SK-N-SH (cell line): ENCODE measurements at regions not wholly inside any gene's neighbourhood (a gene's known extent, or its start where the extent isn't known, plus 50 kb on each side); places are given as distances from the start of the nearest gene placed in this dataset.

Source experiments
- CTCF ChIA-PET: fragments of 300-600, 350-600 bp; formaldehyde crosslinking; extraction: SDS; loops from one replicate; lab custom pipeline; 2021; lab: Yijun Ruan, JAX
- POLR2A ChIA-PET: fragments of 350-600 bp; sonication (Branson Sonifier 250); formaldehyde crosslinking; extraction: SDS; loops from one replicate; lab custom pipeline; 2020; ENCODE audit warnings: antibody characterized with exemption, inconsistent platforms; lab: Yijun Ruan, JAX
- DNase-seq: peaks from one replicate; pipeline ENCODE4 v3.0.0; 2012
- H2AFZ ChIP-seq: fragments of 200-600 bp; sonication (generic); 2 replicates; pipeline ENCODE4 v1.8.1; 2016; ENCODE audit warnings: antibody characterized with exemption, mild to moderate bottlenecking, low read depth
- H3F3A ChIP-seq: fragments of 200-600 bp; sonication (generic); replicated peaks from 2 replicates; pipeline ENCODE3; 2016; ENCODE audit warnings: antibody characterized with exemption, mild to moderate bottlenecking; ENCODE audit not compliant: insufficient read depth
- H3K27ac ChIP-seq, 2 experiments: fragments of 200-500 bp in 1 of 2; fragments of 200-600 bp in 1 of 2; sonication (Bioruptor generic) in 1 of 2; sonication (generic), shearing (Covaris generic) in 1 of 2; 2 replicates each; pipeline versions ENCODE4 v1.5.1 to v1.6.1; 2014 to 2016; ENCODE audit warnings: low read depth in 2 of 2, inconsistent platforms in 1 of 2, low read length in 1 of 2, mild to moderate bottlenecking in 1 of 2, mixed read lengths in 1 of 2
- H3K27me3 ChIP-seq: fragments of 200-600 bp; sonication (generic), shearing (Covaris generic); 2 replicates; pipeline ENCODE4 v1.6.1; 2016; ENCODE audit warnings: mixed run types; ENCODE audit not compliant: insufficient read depth
- H3K36me3 ChIP-seq, 2 experiments: fragments of 200-500 bp in 1 of 2; fragments of 200-600 bp in 1 of 2; sonication (Bioruptor generic) in 1 of 2; sonication (generic) in 1 of 2; replicated peaks in 1 of 2; 2 replicates each; pipeline versions ENCODE3 to v1.5.1; 2014 to 2016; ENCODE audit warnings: low read length in 1 of 2, mild to moderate bottlenecking in 1 of 2; ENCODE audit not compliant: insufficient read depth in 2 of 2, control insufficient read depth in 1 of 2
- H3K4me1 ChIP-seq, 2 experiments: fragments of 200-500 bp in 1 of 2; fragments of 200-600 bp in 1 of 2; sonication (Bioruptor generic) in 1 of 2; sonication (generic), shearing (Covaris generic) in 1 of 2; 2 replicates each; pipeline versions ENCODE4 v1.5.1 to v1.6.1; 2014 to 2016; ENCODE audit warnings: low read depth in 1 of 2, low read length in 1 of 2, mixed run types in 1 of 2; ENCODE audit not compliant: insufficient read depth in 2 of 2, control insufficient read depth in 1 of 2
- H3K4me2 ChIP-seq: fragments of 200-600 bp; sonication (generic), shearing (Covaris generic); 2 replicates; pipeline ENCODE4 v1.6.1; 2017; ENCODE audit warnings: mixed run types
- H3K4me3 ChIP-seq, 2 experiments: fragments of 200-500 bp in 1 of 2; fragments of 200-600 bp in 1 of 2; sonication (Bioruptor generic) in 1 of 2; sonication (generic), shearing (Covaris generic) in 1 of 2; 2 replicates each; pipeline versions ENCODE4 v1.5.1 to v1.8.1; 2014 to 2016; ENCODE audit warnings: low read depth in 2 of 2, inconsistent platforms in 1 of 2, low read length in 1 of 2, mild to moderate bottlenecking in 1 of 2, mixed read lengths in 1 of 2, moderate library complexity in 1 of 2
- H3K79me2 ChIP-seq: fragments of 200-600 bp; sonication (generic); 2 replicates; pipeline ENCODE4 v1.8.1; 2017; ENCODE audit warnings: mild to moderate bottlenecking; ENCODE audit not compliant: insufficient read depth
- H3K9ac ChIP-seq: fragments of 200-600 bp; sonication (generic); 2 replicates; pipeline ENCODE4 v1.6.1; 2017; ENCODE audit warnings: mixed run types
- H3K9me2 ChIP-seq: fragments of 200-600 bp; sonication (generic); 2 replicates; pipeline ENCODE4 v1.6.1; 2017; ENCODE audit warnings: mixed run types
- H3K9me3 ChIP-seq: fragments of 200-600 bp; sonication (generic); 2 replicates; pipeline ENCODE4 v1.6.1; 2017; ENCODE audit warnings: mixed run types, mild to moderate bottlenecking, moderate library complexity
- H4K20me1 ChIP-seq: fragments of 200-600 bp; sonication (generic); 2 replicates; pipeline ENCODE4 v1.6.1; 2017; ENCODE audit warnings: mild to moderate bottlenecking, mixed run types; ENCODE audit not compliant: insufficient read depth
- CHD2 ChIP-seq: fragments of 150-350 bp; IDR thresholded peaks from 2 replicates; pipeline ENCODE4 v1.6.1; 2018; ENCODE audit warnings: low read length; ENCODE audit not compliant: partially characterized antibody
- ELF1 ChIP-seq: IDR thresholded peaks from 2 replicates; pipeline ENCODE4 v1.4.0; 2012
- EP300 ChIP-seq, 2 experiments: IDR thresholded peaks; 2 replicates each; pipeline versions ENCODE4 v1.4.0 to v1.6.1; 2012; ENCODE audit warnings: borderline replicate concordance in 1 of 2, low read depth in 1 of 2, low read length in 1 of 2
- EZH2phosphoT487 ChIP-seq: fragments of 200-600 bp; sonication (generic); IDR thresholded peaks from 2 replicates; pipeline ENCODE4 v1.6.1; 2017; ENCODE audit warnings: low read depth, mixed run types, mild to moderate bottlenecking, antibody characterized with exemption, moderate library complexity, borderline replicate concordance
- FOXJ3 ChIP-seq: sonication (generic); formaldehyde crosslinking; IDR thresholded peaks from 2 replicates; pipeline ENCODE4 v1.5.1; 2020; ENCODE audit warnings: mild to moderate bottlenecking, missing genetic modification reagents
- GABPA ChIP-seq: IDR thresholded peaks from 2 replicates; pipeline ENCODE4 v1.4.0; 2012; ENCODE audit warnings: low read depth, mild to moderate bottlenecking
- GATA2 ChIP-seq: sonication (generic); formaldehyde crosslinking; IDR thresholded peaks from 2 replicates; pipeline ENCODE4 v1.5.0; 2020; ENCODE audit warnings: mild to moderate bottlenecking, missing genetic modification reagents
- JUND ChIP-seq: IDR thresholded peaks from 2 replicates; pipeline ENCODE4 v1.4.0; 2012
- MXI1 ChIP-seq: IDR thresholded peaks from 2 replicates; pipeline ENCODE4 v1.6.1; 2012; ENCODE audit warnings: mild to moderate bottlenecking, low read depth, low read length, improper control_type of control experiment
- NRF1 ChIP-seq: IDR thresholded peaks from 2 replicates; pipeline ENCODE4 v1.6.1; 2012; ENCODE audit warnings: low read depth, mild to moderate bottlenecking, low read length
- POLR2AphosphoS5 ChIP-seq: IDR thresholded peaks from 2 replicates; pipeline ENCODE4 v1.6.1; 2012; ENCODE audit warnings: low read depth, low read length
- RAD21 ChIP-seq: IDR thresholded peaks from 2 replicates; pipeline ENCODE4 v1.6.1; 2012; ENCODE audit warnings: mild to moderate bottlenecking, low read length
- RCOR1 ChIP-seq: fragments of 150-350 bp; IDR thresholded peaks from 2 replicates; pipeline ENCODE4 v1.6.1; 2017; ENCODE audit warnings: antibody characterized with exemption, low read length
- RXRA ChIP-seq: IDR thresholded peaks from 2 replicates; pipeline ENCODE4 v1.4.0; 2012; ENCODE audit warnings: low read depth, mild to moderate bottlenecking, borderline replicate concordance
- TAF1 ChIP-seq: IDR thresholded peaks from 2 replicates; pipeline ENCODE4 v1.6.1; 2012; ENCODE audit warnings: low read depth, mild to moderate bottlenecking, low read length, moderate library complexity, borderline replicate concordance
- TCF12 ChIP-seq: IDR thresholded peaks from 2 replicates; pipeline ENCODE4 v1.4.0; 2012
- YY1 ChIP-seq: IDR thresholded peaks from 2 replicates; pipeline ENCODE4 v1.4.0; 2012; ENCODE audit warnings: low read depth, mild to moderate bottlenecking
- WGBS: methylation state at CpG from one replicate; pipeline ENCODE4 v1.1.6; 2017; ENCODE audit warnings: low lambda C conversion rate; 5-methylcytosine and 5-hydroxymethylcytosine counted together
- TF ChIP-seq, protein P1 (sequence below): fragments of 200-600 bp; sonication (generic); IDR thresholded peaks from 2 replicates; pipeline ENCODE4 v1.6.1; 2017; ENCODE audit warnings: antibody characterized with exemption, mild to moderate bottlenecking, moderate library complexity
- TF ChIP-seq, protein P2 (sequence below): fragments of 150-350 bp; IDR thresholded peaks from 2 replicates; pipeline ENCODE4 v1.6.1; 2016; ENCODE audit warnings: mild to moderate bottlenecking, low read depth, low read length
- TF ChIP-seq, protein P3 (sequence below): IDR thresholded peaks from 2 replicates; pipeline ENCODE4 v1.4.0; 2012; ENCODE audit warnings: low read depth
- TF ChIP-seq, protein P4 (sequence below): IDR thresholded peaks from 2 replicates; pipeline ENCODE4 v1.6.1; 2012; ENCODE audit warnings: mild to moderate bottlenecking, low read depth, low read length, moderate library complexity
- TF ChIP-seq, protein P5 (sequence below): IDR thresholded peaks from 2 replicates; pipeline ENCODE4 v1.4.0; 2012; ENCODE audit warnings: low read depth, borderline replicate concordance
- TF ChIP-seq, protein P6 (sequence below): IDR thresholded peaks from 2 replicates; pipeline ENCODE4; 2012

DNA sequence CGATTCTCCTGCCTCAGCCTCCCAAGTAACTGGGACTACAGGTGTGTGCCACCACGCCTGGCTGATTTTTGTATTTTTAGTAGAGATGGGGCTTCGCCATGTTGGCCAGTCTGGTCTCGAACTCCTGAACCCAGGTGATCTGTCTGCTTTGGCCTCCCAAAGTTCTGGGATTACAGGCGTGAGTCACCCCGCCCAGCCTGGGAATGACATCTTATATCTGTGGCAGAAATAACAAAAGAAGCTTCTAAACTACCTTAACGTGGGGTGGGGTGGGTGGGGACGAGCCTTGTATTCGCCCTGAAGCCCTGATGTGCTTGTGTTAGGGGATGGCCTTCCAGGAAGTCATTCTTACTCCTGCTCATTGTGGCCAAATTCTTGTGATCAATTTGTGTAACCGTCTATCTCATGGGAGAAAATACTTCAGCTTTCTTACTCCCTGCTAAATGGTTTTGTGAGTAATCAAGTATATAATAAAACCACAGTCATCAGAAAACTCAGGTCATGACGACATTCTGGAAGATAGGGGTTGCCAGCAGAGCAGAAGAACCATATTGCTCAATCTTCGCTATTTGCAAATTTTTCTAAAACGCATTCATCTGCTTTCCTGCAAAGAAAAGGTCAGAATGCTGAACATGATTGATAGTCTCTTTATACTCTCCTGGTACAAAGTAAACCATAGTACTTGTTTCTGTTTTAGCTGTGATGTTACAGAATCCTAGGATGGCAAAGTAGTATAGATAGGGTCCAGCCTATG lies 63.2 kb downstream of the DIRAS3 start:
- WGBS, result 74% methylated on average over 13 of the region's 13 CpGs
- H3F3A ChIP-seq, result no peaks in the 10 kb centered on the region
- no peak overlapping the region for H2AFZ ChIP-seq
- H3K4me1 ChIP-seq, result no peaks in the 10 kb centered on the region
- no peaks in the 10 kb centered on the region for H3K9me3 ChIP-seq
- ChIA-PET POLR2A (no interaction called here), CTCF (interaction anchor here (1.6 to 1.8 kb wide), 2 partner anchors 9 to 133 kb away, joined by 4 to 6 read pairs; no protein-coding TSS in a partner anchor)
- H3K27me3 ChIP-seq, result no peaks in the 10 kb centered on the region
- DNase-seq, result no peak
- H3K9me2 ChIP-seq, result no peaks in the 10 kb centered on the region
- 0 out of 4 replicates have a peak overlapping the region, but pooled peaks of 1 of the 2 experiments have one; percentile 16 for H3K27ac ChIP-seq
- no peak overlapping the region for H3K4me3 ChIP-seq
- H3K4me2 ChIP-seq, result no peak overlapping the region
- no peaks in the 10 kb centered on the region for H4K20me1 ChIP-seq
- H3K36me3 ChIP-seq, result no peaks in the 10 kb centered on the region
- H3K79me2 ChIP-seq, result no peaks in the 10 kb centered on the region
- H3K9ac ChIP-seq, result no peak overlapping the region
- TF ChIP-seq, protein P1, sequence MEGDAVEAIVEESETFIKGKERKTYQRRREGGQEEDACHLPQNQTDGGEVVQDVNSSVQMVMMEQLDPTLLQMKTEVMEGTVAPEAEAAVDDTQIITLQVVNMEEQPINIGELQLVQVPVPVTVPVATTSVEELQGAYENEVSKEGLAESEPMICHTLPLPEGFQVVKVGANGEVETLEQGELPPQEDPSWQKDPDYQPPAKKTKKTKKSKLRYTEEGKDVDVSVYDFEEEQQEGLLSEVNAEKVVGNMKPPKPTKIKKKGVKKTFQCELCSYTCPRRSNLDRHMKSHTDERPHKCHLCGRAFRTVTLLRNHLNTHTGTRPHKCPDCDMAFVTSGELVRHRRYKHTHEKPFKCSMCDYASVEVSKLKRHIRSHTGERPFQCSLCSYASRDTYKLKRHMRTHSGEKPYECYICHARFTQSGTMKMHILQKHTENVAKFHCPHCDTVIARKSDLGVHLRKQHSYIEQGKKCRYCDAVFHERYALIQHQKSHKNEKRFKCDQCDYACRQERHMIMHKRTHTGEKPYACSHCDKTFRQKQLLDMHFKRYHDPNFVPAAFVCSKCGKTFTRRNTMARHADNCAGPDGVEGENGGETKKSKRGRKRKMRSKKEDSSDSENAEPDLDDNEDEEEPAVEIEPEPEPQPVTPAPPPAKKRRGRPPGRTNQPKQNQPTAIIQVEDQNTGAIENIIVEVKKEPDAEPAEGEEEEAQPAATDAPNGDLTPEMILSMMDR, result no peak
- TF ChIP-seq GATA2 (CRISPR knock-in tag) (no peak), TAF1 (no peak), RAD21 (no peak), FOXJ3 (no peak), EP300 (IDR thresholded peaks at IDR 0.05; ENCODE audit: borderline replicate concordance in 1 of 2, low read depth in 1 of 2, low read length in 1 of 2) (peak in 1 of 2 experiments; percentile 28; a peak in 1 of 4 replicates), ELF1 (no peak), EZH2phosphoT487 (no peak), GABPA (no peak), POLR2AphosphoS5 (no peak), MXI1 (no peak), RCOR1 (no peak), NRF1 (no peak), TCF12 (no peak), RXRA (0 out of 2 replicates have a peak, but pooled peaks have one; percentile 19), YY1 (no peak), CHD2 (no peak), JUND (peak; percentile 36; the same call in 1 of the 2 replicates)
- TF ChIP-seq, protein P2, sequence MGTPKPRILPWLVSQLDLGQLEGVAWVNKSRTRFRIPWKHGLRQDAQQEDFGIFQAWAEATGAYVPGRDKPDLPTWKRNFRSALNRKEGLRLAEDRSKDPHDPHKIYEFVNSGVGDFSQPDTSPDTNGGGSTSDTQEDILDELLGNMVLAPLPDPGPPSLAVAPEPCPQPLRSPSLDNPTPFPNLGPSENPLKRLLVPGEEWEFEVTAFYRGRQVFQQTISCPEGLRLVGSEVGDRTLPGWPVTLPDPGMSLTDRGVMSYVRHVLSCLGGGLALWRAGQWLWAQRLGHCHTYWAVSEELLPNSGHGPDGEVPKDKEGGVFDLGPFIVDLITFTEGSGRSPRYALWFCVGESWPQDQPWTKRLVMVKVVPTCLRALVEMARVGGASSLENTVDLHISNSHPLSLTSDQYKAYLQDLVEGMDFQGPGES, result no peak
- TF ChIP-seq, protein P3, sequence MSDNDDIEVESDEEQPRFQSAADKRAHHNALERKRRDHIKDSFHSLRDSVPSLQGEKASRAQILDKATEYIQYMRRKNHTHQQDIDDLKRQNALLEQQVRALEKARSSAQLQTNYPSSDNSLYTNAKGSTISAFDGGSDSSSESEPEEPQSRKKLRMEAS, result no peak
- TF ChIP-seq, protein P4, sequence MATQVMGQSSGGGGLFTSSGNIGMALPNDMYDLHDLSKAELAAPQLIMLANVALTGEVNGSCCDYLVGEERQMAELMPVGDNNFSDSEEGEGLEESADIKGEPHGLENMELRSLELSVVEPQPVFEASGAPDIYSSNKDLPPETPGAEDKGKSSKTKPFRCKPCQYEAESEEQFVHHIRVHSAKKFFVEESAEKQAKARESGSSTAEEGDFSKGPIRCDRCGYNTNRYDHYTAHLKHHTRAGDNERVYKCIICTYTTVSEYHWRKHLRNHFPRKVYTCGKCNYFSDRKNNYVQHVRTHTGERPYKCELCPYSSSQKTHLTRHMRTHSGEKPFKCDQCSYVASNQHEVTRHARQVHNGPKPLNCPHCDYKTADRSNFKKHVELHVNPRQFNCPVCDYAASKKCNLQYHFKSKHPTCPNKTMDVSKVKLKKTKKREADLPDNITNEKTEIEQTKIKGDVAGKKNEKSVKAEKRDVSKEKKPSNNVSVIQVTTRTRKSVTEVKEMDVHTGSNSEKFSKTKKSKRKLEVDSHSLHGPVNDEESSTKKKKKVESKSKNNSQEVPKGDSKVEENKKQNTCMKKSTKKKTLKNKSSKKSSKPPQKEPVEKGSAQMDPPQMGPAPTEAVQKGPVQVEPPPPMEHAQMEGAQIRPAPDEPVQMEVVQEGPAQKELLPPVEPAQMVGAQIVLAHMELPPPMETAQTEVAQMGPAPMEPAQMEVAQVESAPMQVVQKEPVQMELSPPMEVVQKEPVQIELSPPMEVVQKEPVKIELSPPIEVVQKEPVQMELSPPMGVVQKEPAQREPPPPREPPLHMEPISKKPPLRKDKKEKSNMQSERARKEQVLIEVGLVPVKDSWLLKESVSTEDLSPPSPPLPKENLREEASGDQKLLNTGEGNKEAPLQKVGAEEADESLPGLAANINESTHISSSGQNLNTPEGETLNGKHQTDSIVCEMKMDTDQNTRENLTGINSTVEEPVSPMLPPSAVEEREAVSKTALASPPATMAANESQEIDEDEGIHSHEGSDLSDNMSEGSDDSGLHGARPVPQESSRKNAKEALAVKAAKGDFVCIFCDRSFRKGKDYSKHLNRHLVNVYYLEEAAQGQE, result no peak
- TF ChIP-seq, protein P5, sequence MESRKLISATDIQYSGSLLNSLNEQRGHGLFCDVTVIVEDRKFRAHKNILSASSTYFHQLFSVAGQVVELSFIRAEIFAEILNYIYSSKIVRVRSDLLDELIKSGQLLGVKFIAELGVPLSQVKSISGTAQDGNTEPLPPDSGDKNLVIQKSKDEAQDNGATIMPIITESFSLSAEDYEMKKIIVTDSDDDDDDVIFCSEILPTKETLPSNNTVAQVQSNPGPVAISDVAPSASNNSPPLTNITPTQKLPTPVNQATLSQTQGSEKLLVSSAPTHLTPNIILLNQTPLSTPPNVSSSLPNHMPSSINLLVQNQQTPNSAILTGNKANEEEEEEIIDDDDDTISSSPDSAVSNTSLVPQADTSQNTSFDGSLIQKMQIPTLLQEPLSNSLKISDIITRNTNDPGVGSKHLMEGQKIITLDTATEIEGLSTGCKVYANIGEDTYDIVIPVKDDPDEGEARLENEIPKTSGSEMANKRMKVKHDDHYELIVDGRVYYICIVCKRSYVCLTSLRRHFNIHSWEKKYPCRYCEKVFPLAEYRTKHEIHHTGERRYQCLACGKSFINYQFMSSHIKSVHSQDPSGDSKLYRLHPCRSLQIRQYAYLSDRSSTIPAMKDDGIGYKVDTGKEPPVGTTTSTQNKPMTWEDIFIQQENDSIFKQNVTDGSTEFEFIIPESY, result no peak
- TF ChIP-seq, protein P6, sequence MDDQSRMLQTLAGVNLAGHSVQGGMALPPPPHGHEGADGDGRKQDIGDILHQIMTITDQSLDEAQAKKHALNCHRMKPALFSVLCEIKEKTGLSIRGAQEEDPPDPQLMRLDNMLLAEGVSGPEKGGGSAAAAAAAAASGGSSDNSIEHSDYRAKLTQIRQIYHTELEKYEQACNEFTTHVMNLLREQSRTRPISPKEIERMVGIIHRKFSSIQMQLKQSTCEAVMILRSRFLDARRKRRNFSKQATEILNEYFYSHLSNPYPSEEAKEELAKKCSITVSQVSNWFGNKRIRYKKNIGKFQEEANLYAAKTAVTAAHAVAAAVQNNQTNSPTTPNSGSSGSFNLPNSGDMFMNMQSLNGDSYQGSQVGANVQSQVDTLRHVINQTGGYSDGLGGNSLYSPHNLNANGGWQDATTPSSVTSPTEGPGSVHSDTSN, result peak; percentile 70
